ENCODE measurements at regions not wholly inside any gene's neighbourhood (a gene's known extent, or its start where the extent isn't known, plus 50 kb on each side); places are given as distances from the start of the nearest gene placed in this dataset.
"Not testable (repeated sequence)": the region's sequence is repeated elsewhere in the genome, so short reads cannot be mapped to it uniquely, and the experiment has no call there.

DNA sequence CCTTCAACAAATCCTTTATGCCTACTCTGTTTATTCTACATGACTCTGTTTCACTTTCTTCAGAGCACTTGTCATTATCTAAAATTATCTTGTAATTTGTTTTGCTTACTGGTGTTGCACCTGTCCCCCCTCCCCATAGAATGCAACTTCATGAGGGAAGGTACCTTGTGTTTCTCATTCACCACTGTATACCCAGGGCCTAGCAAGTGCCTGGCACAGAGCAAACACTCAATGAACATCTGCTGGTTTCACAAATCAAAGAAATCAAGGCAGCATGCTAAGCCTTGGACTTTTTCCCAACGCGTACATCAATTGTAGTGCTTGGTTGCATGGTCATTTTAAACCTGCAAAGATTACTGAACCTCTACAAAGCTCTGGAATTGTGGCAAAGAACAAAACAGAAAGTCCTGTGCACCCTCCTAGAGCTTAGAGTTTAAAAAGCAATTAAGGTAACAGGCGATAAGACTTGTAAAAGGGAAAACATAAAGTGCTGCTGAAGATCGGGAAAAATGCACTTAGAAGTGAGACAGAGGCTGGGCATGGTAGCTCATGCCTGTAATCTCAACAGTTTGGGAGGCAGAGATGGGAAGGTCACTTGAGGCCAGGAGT is 479.1 kb downstream of the MED13L start:
- no peak for DNase-seq (ENCODE audit: low read depth)
- Histone ChIP-seq H3K36me3 (ENCODE audit: control insufficient read depth, insufficient read depth, low read length) (no peaks in the 10 kb centered on the region), H3K27me3 (ENCODE audit: control insufficient read depth, insufficient read depth, low read length) (no peaks in the 10 kb centered on the region), H3K4me3 (ENCODE audit: low read depth, low read length) (no peak overlapping the region)
- TF ChIP-seq, protein P1, sequence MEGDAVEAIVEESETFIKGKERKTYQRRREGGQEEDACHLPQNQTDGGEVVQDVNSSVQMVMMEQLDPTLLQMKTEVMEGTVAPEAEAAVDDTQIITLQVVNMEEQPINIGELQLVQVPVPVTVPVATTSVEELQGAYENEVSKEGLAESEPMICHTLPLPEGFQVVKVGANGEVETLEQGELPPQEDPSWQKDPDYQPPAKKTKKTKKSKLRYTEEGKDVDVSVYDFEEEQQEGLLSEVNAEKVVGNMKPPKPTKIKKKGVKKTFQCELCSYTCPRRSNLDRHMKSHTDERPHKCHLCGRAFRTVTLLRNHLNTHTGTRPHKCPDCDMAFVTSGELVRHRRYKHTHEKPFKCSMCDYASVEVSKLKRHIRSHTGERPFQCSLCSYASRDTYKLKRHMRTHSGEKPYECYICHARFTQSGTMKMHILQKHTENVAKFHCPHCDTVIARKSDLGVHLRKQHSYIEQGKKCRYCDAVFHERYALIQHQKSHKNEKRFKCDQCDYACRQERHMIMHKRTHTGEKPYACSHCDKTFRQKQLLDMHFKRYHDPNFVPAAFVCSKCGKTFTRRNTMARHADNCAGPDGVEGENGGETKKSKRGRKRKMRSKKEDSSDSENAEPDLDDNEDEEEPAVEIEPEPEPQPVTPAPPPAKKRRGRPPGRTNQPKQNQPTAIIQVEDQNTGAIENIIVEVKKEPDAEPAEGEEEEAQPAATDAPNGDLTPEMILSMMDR (IDR thresholded peaks at IDR 0.05; ENCODE audit: insufficient read depth, low read length, poor library complexity, severe bottlenecking), result no peak

DNA sequence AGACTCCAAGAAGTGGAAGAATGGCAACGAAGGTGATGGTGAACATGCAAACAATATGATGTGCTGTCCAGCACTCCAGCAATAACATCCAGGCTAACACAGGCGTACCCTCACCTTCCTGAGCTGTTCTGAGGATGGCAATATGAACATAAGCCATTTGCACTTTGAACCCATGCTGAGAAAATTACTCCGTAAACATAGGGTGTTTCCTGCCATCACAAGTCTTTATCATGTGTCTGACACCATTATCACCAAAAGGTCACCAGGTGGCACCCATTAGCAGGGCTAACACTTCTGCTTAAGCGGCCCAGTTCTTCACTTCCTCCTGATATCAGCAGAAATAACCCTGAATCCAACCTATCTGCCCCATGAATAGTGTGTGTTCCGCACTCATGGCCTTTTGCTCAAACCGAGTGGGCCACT is 482.8 kb downstream of the MED13L start:
- TF ChIP-seq, protein P1 (IDR thresholded peaks at IDR 0.05; ENCODE audit: insufficient read depth, low read length, poor library complexity, severe bottlenecking), result no peak
- no peak for DNase-seq (ENCODE audit: low read depth)
- H3K36me3 ChIP-seq (ENCODE audit: control insufficient read depth, insufficient read depth, low read length), result no peaks in the 10 kb centered on the region
- no peaks in the 10 kb centered on the region for H3K27me3 ChIP-seq (ENCODE audit: control insufficient read depth, insufficient read depth, low read length)
- no peak overlapping the region for H3K4me3 ChIP-seq (ENCODE audit: low read depth, low read length)

DNA sequence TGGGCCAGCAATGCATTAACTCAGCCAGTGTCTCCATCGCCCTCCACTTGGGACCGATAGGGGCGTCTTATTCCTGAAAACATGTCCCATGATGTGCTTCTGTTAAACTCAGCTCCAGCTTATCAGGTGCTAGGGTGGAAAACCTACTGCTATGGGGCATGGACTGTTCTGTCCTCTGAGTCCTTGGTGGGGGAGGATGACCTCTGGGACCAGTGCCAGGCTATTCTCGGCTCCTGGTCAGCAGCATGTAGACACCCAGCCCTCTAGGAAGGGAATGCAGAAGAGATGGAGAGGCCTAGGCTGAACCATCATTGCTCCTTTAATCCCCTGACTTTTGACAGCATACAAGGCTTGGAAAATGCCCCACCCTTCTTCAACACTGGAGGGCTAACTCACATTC is 486.2 kb downstream of the MED13L start:
- no peaks in the 10 kb centered on the region for H3K27me3 ChIP-seq (ENCODE audit: control insufficient read depth, insufficient read depth, low read length)
- H3K36me3 ChIP-seq (ENCODE audit: control insufficient read depth, insufficient read depth, low read length), result no peaks in the 10 kb centered on the region
- no peak overlapping the region for H3K4me3 ChIP-seq (ENCODE audit: low read depth, low read length)
- no peak for DNase-seq (ENCODE audit: low read depth)
- TF ChIP-seq, protein P1 (IDR thresholded peaks at IDR 0.05; ENCODE audit: insufficient read depth, low read length, poor library complexity, severe bottlenecking), result no peak

DNA sequence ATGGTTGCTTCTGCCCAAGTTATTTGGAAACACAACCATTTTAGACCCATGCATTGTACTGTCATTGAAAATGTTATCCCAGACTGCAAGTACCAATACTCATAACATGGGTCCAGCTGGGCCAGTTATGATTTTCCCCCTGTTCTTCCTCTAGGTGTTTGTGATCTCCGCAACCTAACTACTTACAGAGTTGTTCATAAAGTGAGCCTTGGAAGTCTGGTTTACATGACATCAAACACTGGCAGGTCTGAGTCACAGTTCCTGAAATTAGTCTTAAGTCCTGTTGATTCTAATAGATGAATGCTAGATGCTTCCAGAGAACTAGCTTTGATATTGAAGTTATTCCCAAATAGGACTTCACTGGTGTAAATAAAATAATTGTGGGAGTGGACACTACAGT is 487.0 kb downstream of the MED13L start:
- no peaks in the 10 kb centered on the region for H3K27me3 ChIP-seq (ENCODE audit: control insufficient read depth, insufficient read depth, low read length)
- H3K36me3 ChIP-seq (ENCODE audit: control insufficient read depth, insufficient read depth, low read length), result no peaks in the 10 kb centered on the region
- no peak overlapping the region for H3K4me3 ChIP-seq (ENCODE audit: low read depth, low read length)
- no peak for DNase-seq (ENCODE audit: low read depth)
- TF ChIP-seq, protein P1 (IDR thresholded peaks at IDR 0.05; ENCODE audit: insufficient read depth, low read length, poor library complexity, severe bottlenecking), result no peak

DNA sequence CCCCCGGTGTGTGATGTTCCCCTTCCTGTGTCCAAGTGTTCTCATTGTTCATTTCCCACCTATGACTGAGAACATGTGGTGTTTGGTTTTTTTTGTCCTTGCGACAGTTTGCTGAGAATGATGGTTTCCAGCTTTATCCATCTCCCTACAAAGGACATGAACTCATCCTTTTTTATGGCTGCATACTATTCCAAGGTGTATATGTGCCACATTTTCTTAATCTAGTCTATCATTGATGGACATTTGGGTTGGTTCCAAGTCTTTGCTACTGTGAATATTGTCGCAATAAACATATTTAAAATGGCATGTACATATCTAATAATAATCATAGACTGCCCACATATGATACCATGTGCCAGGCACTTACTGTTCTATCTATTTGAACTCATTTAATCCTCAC is 491.0 kb downstream of the MED13L start:
- H3K36me3 ChIP-seq (ENCODE audit: control insufficient read depth, insufficient read depth, low read length); DNase-seq (ENCODE audit: low read depth); H3K27me3 ChIP-seq (ENCODE audit: control insufficient read depth, insufficient read depth, low read length); H3K4me3 ChIP-seq (ENCODE audit: low read depth, low read length): not testable (repeated sequence)

DNA sequence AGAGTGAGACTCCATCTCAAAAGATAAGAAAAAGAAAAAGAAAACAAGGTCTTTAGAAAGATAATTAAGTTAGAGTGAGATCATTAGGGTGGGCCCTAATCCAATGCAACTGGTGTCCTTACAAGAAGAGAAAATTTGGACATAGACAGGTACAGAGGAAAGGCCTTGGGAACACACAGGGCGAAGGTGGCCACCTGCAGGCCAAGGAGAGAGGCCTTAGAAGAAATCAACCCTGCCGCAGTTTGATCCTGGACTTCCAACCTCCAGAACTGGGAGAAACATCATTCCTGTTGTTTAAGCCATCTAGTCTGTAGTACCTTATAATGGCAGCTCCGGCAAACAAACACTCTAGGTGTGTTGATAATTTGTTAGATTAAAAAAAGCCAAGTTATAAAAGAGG is 491.9 kb downstream of the MED13L start:
- Histone ChIP-seq H3K27me3 (ENCODE audit: control insufficient read depth, insufficient read depth, low read length) (no peaks in the 10 kb centered on the region), H3K36me3 (ENCODE audit: control insufficient read depth, insufficient read depth, low read length) (no peaks in the 10 kb centered on the region), H3K4me3 (ENCODE audit: low read depth, low read length) (no peak overlapping the region)
- TF ChIP-seq, protein P1 (IDR thresholded peaks at IDR 0.05; ENCODE audit: insufficient read depth, low read length, poor library complexity, severe bottlenecking), result no peak
- no peak for DNase-seq (ENCODE audit: low read depth)

Measured in kidney epithelial cell (primary cell).